ENCODE measurements at regions not wholly inside any gene's neighbourhood (a gene's known extent, or its start where the extent isn't known, plus 50 kb on each side); places are given as distances from the start of the nearest gene placed in this dataset.

DNA sequence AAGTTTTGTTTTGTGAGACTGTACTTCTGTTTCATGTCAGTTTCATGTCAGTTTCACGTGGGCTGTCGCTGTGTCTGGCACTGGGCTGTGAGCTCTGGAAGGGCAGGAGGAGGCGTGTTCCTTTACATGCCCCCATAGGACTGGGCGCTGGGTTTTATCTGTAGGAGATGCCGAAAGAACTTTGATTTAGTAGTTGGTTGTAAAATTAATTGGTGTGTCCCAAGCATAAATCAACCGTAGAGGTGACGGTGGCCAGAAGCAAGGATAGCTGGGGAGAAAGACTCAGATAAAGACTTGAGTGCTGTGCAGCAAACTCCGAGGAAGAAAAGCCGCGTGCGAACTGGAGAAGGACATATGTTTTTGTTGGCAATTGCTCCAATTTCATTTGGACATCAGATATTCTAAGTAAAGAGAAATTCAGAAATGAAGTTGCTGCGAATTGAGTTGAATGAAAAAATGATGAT, 182.5 kb downstream of the VRK1 start:
- H2AFZ ChIP-seq (ENCODE audit: low read length): no peak overlapping the region
- H3K14ac ChIP-seq (ENCODE audit: low read length): no peak overlapping the region
- no peak for DNase-seq (ENCODE audit: low spot score)
- H2BK120ac ChIP-seq (ENCODE audit: low read depth, low read length): no peak overlapping the region
- no peak overlapping the region for H4K8ac ChIP-seq (ENCODE audit: low read depth, low read length)
- no peak overlapping the region for H2BK5ac ChIP-seq (ENCODE audit: low read length)
- no peak overlapping the region for H2BK12ac ChIP-seq (ENCODE audit: low read length)
- WGBS, 2 donors (ENCODE audit: extremely low coverage in 2 of 2, insufficient read length in 2 of 2, insufficient replicate concordance in 1 of 2): 100% methylated on average over 1 of the region's 12 CpGs
- H3K18ac ChIP-seq (ENCODE audit: low read length): no peak overlapping the region
- no peak overlapping the region for H4K91ac ChIP-seq (ENCODE audit: low read depth, low read length, poor library complexity)
- H3K9me3 ChIP-seq (replicated peaks in 1 of 2; ENCODE audit: control insufficient read depth in 2 of 2, insufficient read depth in 1 of 2, low read depth in 1 of 2, low read length in 2 of 2): peaks cover 2 to 13% of the 10 kb centered on the region in 2 donors
- H3K4ac ChIP-seq (ENCODE audit: low read length): no peak overlapping the region
- no peaks in the 10 kb centered on the region for H3K36me3 ChIP-seq (replicated peaks in 1 of 2; ENCODE audit: control insufficient read depth in 2 of 2, insufficient read depth in 2 of 2, low read length in 2 of 2)
- H3K4me2 ChIP-seq (ENCODE audit: insufficient read depth, low read length, poor library complexity, severe bottlenecking): no peak overlapping the region
- no peak overlapping the region for H3K9ac ChIP-seq (ENCODE audit: low read depth, low read length, poor library complexity)
- no peak overlapping the region for H3K27ac ChIP-seq (replicated peaks; ENCODE audit: low read length)
- no peaks in the 10 kb centered on the region for H3K4me1 ChIP-seq (ENCODE audit: control insufficient read depth in 2 of 2, insufficient read depth in 1 of 2, low read depth in 1 of 2, low read length in 2 of 2)
- no peaks in the 10 kb centered on the region for H3K27me3 ChIP-seq (ENCODE audit: control insufficient read depth in 3 of 3, insufficient read depth in 3 of 3, low read depth in 1 of 3, low read length in 3 of 3)
- H3K4me3 ChIP-seq (ENCODE audit: low read length in 2 of 2): no peak overlapping the region
- no peak overlapping the region for H2BK15ac ChIP-seq (ENCODE audit: low read length)
- no peaks in the 10 kb centered on the region for H3K79me1 ChIP-seq (ENCODE audit: low read depth, low read length)
- H2AK5ac ChIP-seq (ENCODE audit: low read depth, low read length): no peak overlapping the region
- H3K23ac ChIP-seq (ENCODE audit: low read depth, low read length, poor library complexity): no peak overlapping the region

DNA sequence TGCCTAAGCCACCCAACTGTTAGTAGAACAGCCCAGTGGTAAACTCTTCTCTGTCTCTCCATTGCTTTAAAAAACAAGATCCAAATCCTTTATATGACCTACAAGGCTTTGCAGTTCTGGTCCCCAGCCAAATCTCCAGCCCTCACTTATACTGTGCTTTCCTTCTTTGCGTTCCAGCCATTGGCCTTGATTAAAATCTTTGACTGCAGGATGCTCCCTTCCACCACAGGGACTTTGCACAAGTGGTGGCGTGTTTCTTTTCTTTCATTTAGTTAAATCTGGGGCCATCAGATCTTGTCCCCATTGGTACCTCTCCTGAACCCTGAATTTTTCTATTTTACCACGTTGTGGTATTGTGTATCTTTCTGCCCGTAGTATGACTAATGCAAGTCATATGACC, 183.7 kb downstream of the VRK1 start:
- no peak overlapping the region for H3K23ac ChIP-seq (ENCODE audit: low read depth, low read length, poor library complexity)
- H3K9me3 ChIP-seq (replicated peaks in 1 of 2; ENCODE audit: control insufficient read depth in 2 of 2, insufficient read depth in 1 of 2, low read depth in 1 of 2, low read length in 2 of 2): peaks cover 2 to 5% of the 10 kb centered on the region in 2 donors
- no peaks in the 10 kb centered on the region for H3K36me3 ChIP-seq (replicated peaks in 1 of 2; ENCODE audit: control insufficient read depth in 2 of 2, insufficient read depth in 2 of 2, low read length in 2 of 2)
- no peak overlapping the region for H3K4me2 ChIP-seq (ENCODE audit: insufficient read depth, low read length, poor library complexity, severe bottlenecking)
- no peak overlapping the region for H3K18ac ChIP-seq (ENCODE audit: low read length)
- no peaks in the 10 kb centered on the region for H3K79me1 ChIP-seq (ENCODE audit: low read depth, low read length)
- H3K4me3 ChIP-seq (ENCODE audit: low read length in 2 of 2): no peak overlapping the region
- H3K4ac ChIP-seq (ENCODE audit: low read length): no peak overlapping the region
- H2BK15ac ChIP-seq (ENCODE audit: low read length): no peak overlapping the region
- no peak overlapping the region for H2AFZ ChIP-seq (ENCODE audit: low read length)
- no peak overlapping the region for H2BK120ac ChIP-seq (ENCODE audit: low read depth, low read length)
- no peak overlapping the region for H2BK5ac ChIP-seq (ENCODE audit: low read length)
- no peak for DNase-seq (ENCODE audit: low spot score)
- no peak overlapping the region for H2BK12ac ChIP-seq (ENCODE audit: low read length)
- H3K27ac ChIP-seq (replicated peaks; ENCODE audit: low read length): no peak overlapping the region
- H4K91ac ChIP-seq (ENCODE audit: low read depth, low read length, poor library complexity): no peak overlapping the region
- no peak overlapping the region for H4K8ac ChIP-seq (ENCODE audit: low read depth, low read length)
- no peaks in the 10 kb centered on the region for H3K27me3 ChIP-seq (ENCODE audit: control insufficient read depth in 3 of 3, insufficient read depth in 3 of 3, low read depth in 1 of 3, low read length in 3 of 3)
- no peak overlapping the region for H3K14ac ChIP-seq (ENCODE audit: low read length)
- no CpG with 5 or more reads among the region's 4 CpGs for WGBS, 2 donors (ENCODE audit: extremely low coverage in 2 of 2, insufficient read length in 2 of 2, insufficient replicate concordance in 1 of 2)
- H3K4me1 ChIP-seq (ENCODE audit: control insufficient read depth in 2 of 2, insufficient read depth in 1 of 2, low read depth in 1 of 2, low read length in 2 of 2): no peaks in the 10 kb centered on the region
- H3K9ac ChIP-seq (ENCODE audit: low read depth, low read length, poor library complexity): no peak overlapping the region
- H2AK5ac ChIP-seq (ENCODE audit: low read depth, low read length): no peak overlapping the region

DNA sequence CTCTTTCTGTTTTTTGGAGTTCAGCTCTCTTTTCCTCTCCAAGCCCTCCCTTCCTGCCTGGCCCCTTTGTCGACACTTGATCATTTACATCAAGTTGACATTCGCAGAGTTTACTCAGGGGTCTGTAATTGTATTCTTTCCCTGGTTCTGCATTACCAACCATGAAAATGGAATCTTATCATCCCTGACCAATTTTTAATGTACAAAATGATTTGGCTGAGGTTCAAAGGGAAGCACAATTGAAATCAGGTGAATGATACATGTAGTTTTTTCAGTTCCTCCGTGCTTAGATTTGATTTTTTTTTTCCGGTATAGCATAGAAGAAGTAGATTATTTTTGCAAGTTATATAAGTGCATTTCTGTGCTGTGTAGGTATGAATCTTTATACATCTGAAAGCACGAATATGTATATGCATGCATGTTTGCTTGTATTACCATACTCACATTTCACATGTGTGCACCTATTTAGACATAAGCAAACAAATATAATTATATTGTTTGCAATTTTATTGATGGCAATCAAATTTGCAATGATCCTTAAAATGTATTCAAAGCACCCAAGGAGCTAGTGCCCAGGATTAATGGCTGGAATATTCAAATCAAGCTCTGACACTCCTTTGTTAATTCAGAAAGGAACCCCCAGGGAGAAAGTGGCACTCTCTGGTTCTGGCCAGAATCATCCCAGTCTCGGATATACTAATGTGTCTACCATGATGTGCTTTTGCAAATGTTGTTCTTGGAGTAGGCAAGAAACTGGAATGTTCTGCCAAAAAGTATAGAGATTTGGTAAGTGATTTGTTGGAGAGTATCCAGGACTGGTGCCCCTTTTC, 189.3 kb downstream of the VRK1 start:
- DNase-seq (ENCODE audit: low spot score): no peak
- Histone ChIP-seq H3K36me3 (replicated peaks in 1 of 2; ENCODE audit: control insufficient read depth in 2 of 2, insufficient read depth in 2 of 2, low read length in 2 of 2) (no peaks in the 10 kb centered on the region), H2BK5ac (ENCODE audit: low read length) (no peak overlapping the region), H2AFZ (ENCODE audit: low read length) (peak overlapping the region; percentile 36), H3K9ac (ENCODE audit: low read depth, low read length, poor library complexity) (no peak overlapping the region), H3K27me3 (ENCODE audit: control insufficient read depth in 3 of 3, insufficient read depth in 3 of 3, low read depth in 1 of 3, low read length in 3 of 3) (no peaks in the 10 kb centered on the region), H3K79me1 (ENCODE audit: low read depth, low read length) (no peaks in the 10 kb centered on the region), H3K9me3 (replicated peaks in 1 of 2; ENCODE audit: control insufficient read depth in 2 of 2, insufficient read depth in 1 of 2, low read depth in 1 of 2, low read length in 2 of 2) (no peaks in the 10 kb centered on the region), H2BK120ac (ENCODE audit: low read depth, low read length) (no peak overlapping the region), H3K27ac (replicated peaks; ENCODE audit: low read length) (no peak overlapping the region), H2BK12ac (ENCODE audit: low read length) (no peak overlapping the region), H2AK5ac (ENCODE audit: low read depth, low read length) (no peak overlapping the region), H3K23ac (ENCODE audit: low read depth, low read length, poor library complexity) (no peak overlapping the region), H4K8ac (ENCODE audit: low read depth, low read length) (no peak overlapping the region), H4K91ac (ENCODE audit: low read depth, low read length, poor library complexity) (no peak overlapping the region), H3K18ac (ENCODE audit: low read length) (no peak overlapping the region), H3K4me1 (ENCODE audit: control insufficient read depth in 2 of 2, insufficient read depth in 1 of 2, low read depth in 1 of 2, low read length in 2 of 2) (peaks cover 2 to 24% of the 10 kb centered on the region in 2 donors), H2BK15ac (ENCODE audit: low read length) (no peak overlapping the region), H3K4ac (ENCODE audit: low read length) (no peak overlapping the region), H3K4me2 (ENCODE audit: insufficient read depth, low read length, poor library complexity, severe bottlenecking) (no peak overlapping the region), H3K4me3 (ENCODE audit: low read length in 2 of 2) (no peak overlapping the region), H3K14ac (ENCODE audit: low read length) (no peak overlapping the region)
- no CpG with 5 or more reads among the region's 6 CpGs for WGBS, 2 donors (ENCODE audit: extremely low coverage in 2 of 2, insufficient read length in 2 of 2, insufficient replicate concordance in 1 of 2)

DNA sequence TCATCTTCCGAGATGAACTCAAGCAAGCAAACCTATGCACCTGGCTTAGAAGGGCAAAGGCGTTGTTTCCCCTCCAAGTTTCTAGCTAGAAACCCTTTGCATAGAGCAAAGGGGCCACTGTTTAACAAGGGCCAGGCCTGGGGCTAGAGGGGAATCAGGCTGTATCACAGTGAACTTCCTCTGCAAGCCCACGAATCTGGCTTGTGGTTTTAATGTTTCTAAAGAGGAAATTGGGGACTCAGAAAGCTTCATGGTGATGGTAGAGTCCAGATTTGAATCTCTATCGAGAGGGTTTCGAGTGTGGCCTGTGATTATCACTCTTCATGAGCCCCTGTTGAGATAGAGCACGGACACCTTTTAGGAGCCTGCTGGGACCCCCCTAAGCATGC, 189.9 kb downstream of the VRK1 start:
- Histone ChIP-seq H3K23ac (ENCODE audit: low read depth, low read length, poor library complexity) (no peak overlapping the region), H2BK120ac (ENCODE audit: low read depth, low read length) (no peak overlapping the region), H3K27ac (replicated peaks; ENCODE audit: low read length) (no peak overlapping the region), H3K9ac (ENCODE audit: low read depth, low read length, poor library complexity) (no peak overlapping the region), H3K4ac (ENCODE audit: low read length) (no peak overlapping the region), H4K91ac (ENCODE audit: low read depth, low read length, poor library complexity) (no peak overlapping the region), H3K4me2 (ENCODE audit: insufficient read depth, low read length, poor library complexity, severe bottlenecking) (no peak overlapping the region), H2BK12ac (ENCODE audit: low read length) (no peak overlapping the region), H2AFZ (ENCODE audit: low read length) (peak overlapping the region; percentile 36), H3K27me3 (ENCODE audit: control insufficient read depth in 3 of 3, insufficient read depth in 3 of 3, low read depth in 1 of 3, low read length in 3 of 3) (no peaks in the 10 kb centered on the region), H3K4me1 (ENCODE audit: control insufficient read depth in 2 of 2, insufficient read depth in 1 of 2, low read depth in 1 of 2, low read length in 2 of 2) (peaks cover 2 to 24% of the 10 kb centered on the region in 2 donors), H3K9me3 (replicated peaks in 1 of 2; ENCODE audit: control insufficient read depth in 2 of 2, insufficient read depth in 1 of 2, low read depth in 1 of 2, low read length in 2 of 2) (no peaks in the 10 kb centered on the region), H3K18ac (ENCODE audit: low read length) (no peak overlapping the region), H3K79me1 (ENCODE audit: low read depth, low read length) (no peaks in the 10 kb centered on the region), H2BK15ac (ENCODE audit: low read length) (no peak overlapping the region), H3K4me3 (ENCODE audit: low read length in 2 of 2) (no peak overlapping the region), H3K36me3 (replicated peaks in 1 of 2; ENCODE audit: control insufficient read depth in 2 of 2, insufficient read depth in 2 of 2, low read length in 2 of 2) (no peaks in the 10 kb centered on the region), H2BK5ac (ENCODE audit: low read length) (no peak overlapping the region), H4K8ac (ENCODE audit: low read depth, low read length) (no peak overlapping the region), H2AK5ac (ENCODE audit: low read depth, low read length) (no peak overlapping the region), H3K14ac (ENCODE audit: low read length) (no peak overlapping the region)
- no peak for DNase-seq (ENCODE audit: low spot score)
- no CpG with 5 or more reads among the region's 6 CpGs for WGBS, 2 donors (ENCODE audit: extremely low coverage in 2 of 2, insufficient read length in 2 of 2, insufficient replicate concordance in 1 of 2)
